ENCODE measurements at regions not wholly inside any gene's neighbourhood (a gene's known extent, or its start where the extent isn't known, plus 50 kb on each side); places are given as distances from the start of the nearest gene placed in this dataset.

- DNase-seq (ENCODE audit: low read depth), result no peak
Observed at GRCh38 chr19:28283592-28283991, 929.4 kb downstream of the UQCRFS1 start.

GRCh38 chr19:28281676-28282075 is 931.3 kb downstream of the UQCRFS1 start:
- DNase-seq (ENCODE audit: low read depth), result no peak

DNA sequence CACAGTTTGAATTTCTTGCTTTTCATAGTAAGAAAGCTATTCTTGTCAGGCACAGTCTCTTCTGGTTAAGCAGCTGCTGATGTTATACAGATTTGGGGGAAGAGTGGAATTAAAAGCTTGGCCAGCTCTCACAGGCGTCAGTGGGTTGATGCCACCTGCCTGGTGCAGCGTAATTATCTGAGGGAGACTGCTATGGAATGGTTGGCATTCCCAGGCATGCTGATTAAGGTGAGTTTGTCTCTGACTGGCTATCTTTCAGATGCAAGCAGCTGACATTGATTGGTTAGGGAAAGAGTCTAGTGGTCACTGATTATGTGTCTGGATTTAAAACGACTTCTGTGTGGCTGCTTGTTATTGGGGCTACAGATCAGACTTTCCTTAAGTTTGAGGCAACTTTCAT is 948.4 kb downstream of the UQCRFS1 start:
- DNase-seq (ENCODE audit: low read depth), result peak; percentile 1

DNA sequence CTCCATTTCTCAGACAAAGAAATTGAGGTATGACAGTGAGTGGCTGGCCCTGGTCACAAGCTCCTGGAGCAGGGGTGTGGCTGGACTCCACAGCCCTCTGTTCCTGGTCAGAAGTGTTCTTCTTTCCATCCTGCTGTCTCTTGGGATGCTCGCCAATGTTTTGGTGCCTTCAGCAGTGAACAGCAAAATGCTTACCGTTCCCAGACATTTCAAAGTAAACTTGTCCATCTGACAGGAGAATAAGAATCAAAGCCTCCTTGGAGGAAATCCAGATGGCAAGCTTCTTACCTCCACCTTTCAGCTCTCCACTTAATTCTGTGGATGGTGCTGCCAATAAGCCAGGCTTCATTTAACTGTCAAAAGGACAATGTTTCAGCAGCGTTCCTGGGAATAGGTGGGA is 954.1 kb downstream of the UQCRFS1 start:
- no peak for DNase-seq (ENCODE audit: low read depth)

DNA sequence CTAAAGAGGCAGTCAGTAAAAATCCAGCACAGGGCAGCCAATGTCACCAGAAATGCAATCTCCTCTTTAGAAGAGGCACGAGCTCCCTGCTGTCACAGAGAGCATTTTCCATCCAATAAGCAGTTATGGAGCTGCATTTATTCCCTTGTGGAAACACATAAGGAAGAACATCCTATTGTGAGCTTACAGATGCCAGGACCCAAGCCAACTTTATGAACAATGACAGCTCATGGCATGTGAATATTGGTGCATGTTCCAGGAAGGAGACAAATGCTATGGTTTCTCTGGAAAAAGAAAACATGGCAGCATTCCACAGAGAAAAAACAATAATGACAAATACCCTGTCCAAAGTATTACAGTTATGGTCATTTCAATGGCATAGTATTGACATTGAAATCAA is 955.6 kb downstream of the UQCRFS1 start:
- no peak for DNase-seq (ENCODE audit: low read depth)

DNA sequence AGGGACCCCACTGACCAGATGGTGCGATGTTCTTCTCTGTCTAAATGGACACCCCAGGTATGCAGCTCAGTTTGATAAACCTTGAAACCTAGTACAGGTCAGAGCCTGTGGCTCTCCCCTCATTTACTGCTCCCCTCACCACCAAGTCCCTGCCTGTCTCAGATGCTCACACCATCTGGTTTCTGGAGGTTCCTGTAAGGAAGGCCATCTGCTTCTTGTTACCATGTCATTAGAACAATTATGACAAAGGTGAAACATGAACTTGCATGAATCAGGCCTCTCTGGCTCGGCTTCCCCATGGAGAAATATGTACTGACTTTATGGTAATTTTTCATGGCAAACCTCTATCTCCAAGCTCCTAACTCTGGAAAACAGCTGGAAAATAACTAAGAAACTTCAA is 965.7 kb downstream of the UQCRFS1 start:
- DNase-seq (ENCODE audit: low read depth), result no peak

- DNase-seq (ENCODE audit: low read depth), result no peak
Observed at GRCh38 chr19:28245937-28246336, 967.0 kb downstream of the UQCRFS1 start.

DNA sequence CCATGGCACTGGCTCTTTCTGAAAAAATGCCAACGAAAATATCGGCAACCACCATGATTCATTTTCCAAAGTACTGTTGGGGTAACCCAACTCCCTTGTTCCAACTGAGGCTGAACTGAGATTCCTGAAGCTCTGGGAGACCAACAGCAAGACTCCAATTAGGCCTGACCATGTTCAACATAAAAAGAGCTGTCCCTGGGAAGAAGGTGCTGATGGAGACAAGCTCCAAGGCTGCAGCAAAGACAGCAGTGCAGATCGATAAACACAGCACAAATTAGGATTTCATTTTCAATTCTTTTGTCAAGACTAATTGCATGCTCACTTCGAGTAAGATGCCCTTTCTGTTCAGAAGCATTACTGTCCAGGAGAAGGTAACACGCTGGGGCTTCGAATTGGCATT is 968.0 kb downstream of the UQCRFS1 start:
- DNase-seq (ENCODE audit: low read depth), result no peak

- peak; percentile 3 for DNase-seq (ENCODE audit: low read depth)
Observed at GRCh38 chr19:28242317-28242927, 970.5 kb downstream of the UQCRFS1 start.

DNA sequence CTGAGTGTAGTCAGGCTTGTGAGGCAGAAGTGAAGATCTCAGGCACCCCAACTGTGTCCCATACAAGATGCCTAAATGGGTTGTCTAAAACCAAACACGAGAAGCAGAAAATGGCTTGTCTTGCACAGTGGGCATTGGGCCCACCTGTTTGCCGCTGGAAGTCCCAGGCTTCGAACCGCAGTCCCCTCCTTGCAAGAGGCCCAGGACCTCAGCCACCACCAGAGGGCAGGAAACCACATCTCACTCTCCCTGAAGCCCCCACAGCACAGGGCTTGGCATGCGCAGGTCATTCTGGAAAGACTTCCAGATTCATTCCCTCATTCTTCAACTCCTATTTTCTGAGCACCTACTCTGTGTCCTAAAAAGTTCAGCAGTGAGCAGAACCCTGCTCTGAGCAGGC is 973.7 kb downstream of the UQCRFS1 start:
- no peak for DNase-seq (ENCODE audit: low read depth)

- DNase-seq (ENCODE audit: low read depth), result no peak
Observed at GRCh38 chr19:28238270-28238820, 974.6 kb downstream of the UQCRFS1 start.

DNA sequence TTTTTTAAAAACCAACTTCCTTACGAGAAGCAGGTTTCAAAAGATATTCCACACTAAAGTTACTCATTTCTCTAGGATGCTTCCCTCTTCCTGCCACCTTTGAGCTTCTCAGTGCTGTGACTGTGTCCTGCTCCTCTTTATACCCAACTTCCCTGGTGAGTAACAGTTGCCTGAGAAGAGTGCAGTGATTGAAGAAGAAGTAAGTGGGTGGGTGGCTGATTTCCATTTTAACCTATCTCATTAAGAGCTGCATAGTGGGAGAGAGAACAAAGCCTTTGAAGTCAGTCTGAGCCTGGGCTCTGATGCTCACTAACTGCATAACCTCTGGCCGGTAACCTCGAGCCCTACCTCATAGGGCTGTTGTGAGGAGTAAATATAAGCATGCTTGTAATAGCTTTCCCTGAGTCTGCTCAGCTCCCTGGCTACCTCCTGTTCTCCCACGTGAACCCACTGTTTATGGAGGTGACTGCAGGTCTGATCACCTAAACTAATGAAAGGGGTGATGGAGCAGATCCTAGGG is 977.3 kb downstream of the UQCRFS1 start:
- no peak for DNase-seq (ENCODE audit: low read depth)

DNA sequence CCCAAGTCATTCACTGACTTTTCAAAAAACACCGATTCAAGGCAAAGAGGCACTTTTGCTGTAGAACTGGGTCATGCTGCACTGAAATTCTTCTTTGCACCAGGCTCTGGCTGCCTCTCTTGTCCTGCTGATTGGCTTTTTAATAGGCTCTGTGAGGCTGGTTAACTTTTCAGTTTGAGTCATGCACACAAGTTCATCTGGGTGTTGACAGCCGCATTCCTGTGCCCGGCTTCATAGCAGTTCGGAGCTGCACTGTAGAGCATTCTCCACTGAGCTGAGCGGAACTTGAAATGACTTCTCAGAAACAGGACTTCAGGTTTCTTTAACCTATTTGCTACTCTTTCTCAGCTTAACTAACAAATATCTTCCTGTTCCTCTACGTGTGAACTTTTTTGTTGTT is 978.3 kb downstream of the UQCRFS1 start:
- no peak for DNase-seq (ENCODE audit: low read depth)

DNA sequence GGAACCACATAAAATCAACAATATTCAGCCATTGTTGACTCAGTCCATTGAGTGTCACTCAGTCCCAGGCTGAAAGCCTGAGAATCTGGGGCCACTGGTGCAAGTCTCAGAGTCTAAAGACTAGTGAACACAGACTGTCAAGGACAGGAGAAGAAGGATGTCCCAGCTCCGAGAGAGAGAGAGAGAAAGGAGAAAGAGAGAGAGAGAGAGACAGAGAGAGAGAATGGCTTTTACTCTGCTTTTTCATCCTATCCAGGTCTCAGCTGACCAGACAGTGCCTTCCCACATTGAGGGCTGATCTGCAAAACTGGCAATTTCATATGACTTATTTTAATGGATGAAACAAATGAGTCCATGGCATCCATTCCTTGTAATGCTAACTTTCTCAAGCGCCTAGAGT is 984.1 kb downstream of the UQCRFS1 start:
- DNase-seq (ENCODE audit: low read depth), result no peak

DNA sequence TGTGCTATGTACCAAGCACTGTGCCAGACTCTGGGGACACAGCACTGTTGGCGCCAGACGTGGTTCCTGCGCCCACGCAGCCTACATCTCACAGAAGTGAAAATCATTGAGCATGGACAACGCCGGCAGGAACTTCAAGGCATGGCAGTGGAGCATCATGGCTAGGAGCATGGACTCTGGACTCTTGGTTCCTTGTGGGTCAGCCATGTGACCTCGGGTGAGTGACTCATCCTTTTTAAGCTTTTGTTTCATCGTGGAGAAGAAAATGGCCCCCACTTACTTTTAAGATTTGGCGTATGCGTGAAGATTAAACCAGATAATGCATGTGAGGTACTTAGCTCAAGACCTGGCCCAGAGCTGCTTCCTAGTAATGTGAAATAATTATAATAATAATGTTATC is 988.5 kb downstream of the UQCRFS1 start:
- DNase-seq (ENCODE audit: low read depth), result no peak

DNA sequence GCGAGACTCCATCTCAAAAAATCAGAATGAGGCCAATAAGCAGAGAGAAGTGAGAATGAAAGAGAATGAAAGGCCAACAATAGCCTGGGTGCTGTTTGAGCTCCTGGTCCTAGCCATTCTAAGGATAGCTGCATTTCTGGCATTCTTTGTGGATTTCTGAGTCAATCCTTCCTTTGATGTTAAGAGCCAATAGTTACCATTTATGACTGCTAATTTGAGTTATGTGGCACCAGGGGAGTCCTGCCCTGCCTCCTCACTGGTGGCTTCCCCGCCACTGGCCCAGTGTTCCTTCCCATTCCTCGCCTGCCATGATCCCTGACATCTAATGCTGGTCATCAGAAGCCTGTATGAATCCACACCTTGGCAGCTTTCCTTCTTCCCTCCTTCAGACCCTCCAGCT is 991.2 kb downstream of the UQCRFS1 start:
- DNase-seq (ENCODE audit: low read depth), result no peak

DNA sequence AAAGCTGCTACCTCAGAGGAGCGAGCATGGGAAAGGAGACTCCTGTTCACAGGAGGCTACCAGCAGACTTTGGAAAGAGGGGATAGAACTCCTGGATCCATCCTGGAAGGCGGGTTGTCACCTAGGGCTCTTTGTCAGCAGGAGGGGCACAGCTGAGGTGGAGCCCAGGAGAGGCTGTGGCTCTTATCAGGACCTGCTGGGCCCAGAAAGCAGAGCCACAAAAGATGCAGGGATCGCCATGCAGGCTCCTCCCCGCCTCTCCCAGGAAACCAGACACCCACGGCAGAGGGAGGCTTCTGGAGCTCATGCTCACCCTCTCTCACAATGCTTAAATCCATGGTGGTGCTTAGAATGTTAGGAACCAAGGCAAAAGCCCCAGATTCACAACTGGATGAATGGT is 994.2 kb downstream of the UQCRFS1 start:
- DNase-seq (ENCODE audit: low read depth), result no peak

GRCh38 chr19:28217022-28217421 is 995.9 kb downstream of the UQCRFS1 start:
- DNase-seq (ENCODE audit: low read depth), result no peak

- peak; percentile 13 for DNase-seq (ENCODE audit: low read depth)
Observed at GRCh38 chr19:28213470-28214082, 999.4 kb downstream of the UQCRFS1 start.

- DNase-seq (ENCODE audit: low read depth), result no peak
Observed at GRCh38 chr19:28210886-28211285, 1002.1 kb downstream of the UQCRFS1 start.

DNA sequence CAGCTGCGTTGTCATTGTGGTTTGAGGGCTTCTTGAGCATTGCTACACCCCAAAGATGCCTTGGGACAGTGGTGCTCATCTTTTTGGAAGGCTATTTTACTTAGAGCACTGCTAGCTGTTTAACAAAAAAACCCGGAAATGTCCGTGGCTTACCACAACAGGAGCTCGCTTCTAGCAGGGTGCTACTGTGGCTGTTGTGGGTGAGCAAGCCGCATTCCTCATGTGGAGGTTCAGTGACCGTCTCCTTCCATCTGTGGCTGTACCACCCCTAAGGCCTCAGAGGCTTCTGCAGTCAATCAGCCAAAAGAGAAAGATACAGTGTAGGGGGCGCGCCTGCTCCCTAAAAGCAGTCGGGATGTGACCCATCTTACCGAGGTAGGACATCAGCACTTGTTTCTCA is 1004.2 kb downstream of the UQCRFS1 start:
- peak; percentile 40 for DNase-seq (ENCODE audit: low read depth)

GRCh38 chr19:28207244-28207643 is 1005.7 kb downstream of the UQCRFS1 start:
- DNase-seq (ENCODE audit: low read depth), result no peak

DNA sequence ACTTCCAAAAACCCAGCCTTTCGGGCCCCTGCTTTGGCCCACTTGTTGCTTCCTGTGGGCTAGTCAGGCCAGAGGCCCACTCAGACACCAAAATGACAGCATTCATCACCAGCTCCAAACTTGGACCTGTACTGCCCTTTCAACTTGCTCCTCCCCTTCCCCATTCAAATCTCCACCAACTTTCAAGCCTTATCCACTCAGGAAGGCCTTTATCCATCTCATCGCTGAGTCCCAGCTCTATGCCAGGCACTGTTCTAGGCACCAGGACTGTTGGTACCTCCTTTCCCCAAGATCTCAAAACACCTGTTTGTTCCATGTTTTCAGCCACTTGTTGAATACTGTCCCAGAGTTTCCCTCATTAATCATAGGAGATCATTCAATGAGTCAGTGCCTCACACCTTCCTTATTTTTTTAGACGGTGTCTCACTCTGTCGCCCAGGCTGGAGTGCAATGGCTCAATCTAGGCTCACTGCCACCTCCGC is 1011.4 kb downstream of the UQCRFS1 start:
- no peak for DNase-seq (ENCODE audit: low read depth)

All from myocyte (in vitro differentiated cells).